Fibroblast of peridontal ligament (primary cell): ENCODE measurements at regions not wholly inside any gene's neighbourhood (a gene's known extent, or its start where the extent isn't known, plus 50 kb on each side); places are given as distances from the start of the nearest gene placed in this dataset.

Source experiments
- DNase-seq: peaks from one replicate; pipeline ENCODE4 v3.0.0-alpha.2; 2010; ENCODE audit errors: extremely low read depth

DNA sequence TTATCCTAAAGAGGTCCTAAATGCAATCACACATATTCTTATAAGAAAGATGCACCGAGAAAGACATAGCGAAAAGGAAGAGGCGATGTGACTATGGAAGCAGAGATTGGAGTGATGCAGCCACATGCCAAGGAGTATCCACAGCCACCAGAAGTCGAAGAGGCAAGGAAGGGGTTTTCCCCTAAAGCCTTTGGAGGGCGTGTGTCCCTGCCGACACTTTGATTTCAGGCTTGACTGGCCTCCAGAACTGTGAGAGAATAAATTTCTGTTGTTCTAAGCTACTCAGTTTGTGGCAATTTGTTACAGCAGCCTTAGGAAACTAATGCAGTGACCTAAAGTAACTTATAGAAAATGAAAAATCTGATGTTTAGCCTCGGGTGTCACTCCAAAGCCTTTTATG is 179.5 kb upstream of the CITED2 start:
- no peak for DNase-seq

GRCh38 chr6:139551376-139551775 is 176.9 kb upstream of the CITED2 start:
- no peak for DNase-seq

- DNase-seq = no peak
These were observed 175.9 kb upstream of the CITED2 start for GRCh38 chr6:139550361-139550760.

GRCh38 chr6:139549561-139550070 is 175.2 kb upstream of the CITED2 start:
- no peak for DNase-seq

- DNase-seq = no peak
These were observed 173.4 kb upstream of the CITED2 start for GRCh38 chr6:139547804-139548203.

- peak; percentile 69 for DNase-seq
These were observed 172.8 kb upstream of the CITED2 start for GRCh38 chr6:139547122-139547776.

GRCh38 chr6:139546106-139546472 is 171.6 kb upstream of the CITED2 start:
- DNase-seq = no peak

DNA sequence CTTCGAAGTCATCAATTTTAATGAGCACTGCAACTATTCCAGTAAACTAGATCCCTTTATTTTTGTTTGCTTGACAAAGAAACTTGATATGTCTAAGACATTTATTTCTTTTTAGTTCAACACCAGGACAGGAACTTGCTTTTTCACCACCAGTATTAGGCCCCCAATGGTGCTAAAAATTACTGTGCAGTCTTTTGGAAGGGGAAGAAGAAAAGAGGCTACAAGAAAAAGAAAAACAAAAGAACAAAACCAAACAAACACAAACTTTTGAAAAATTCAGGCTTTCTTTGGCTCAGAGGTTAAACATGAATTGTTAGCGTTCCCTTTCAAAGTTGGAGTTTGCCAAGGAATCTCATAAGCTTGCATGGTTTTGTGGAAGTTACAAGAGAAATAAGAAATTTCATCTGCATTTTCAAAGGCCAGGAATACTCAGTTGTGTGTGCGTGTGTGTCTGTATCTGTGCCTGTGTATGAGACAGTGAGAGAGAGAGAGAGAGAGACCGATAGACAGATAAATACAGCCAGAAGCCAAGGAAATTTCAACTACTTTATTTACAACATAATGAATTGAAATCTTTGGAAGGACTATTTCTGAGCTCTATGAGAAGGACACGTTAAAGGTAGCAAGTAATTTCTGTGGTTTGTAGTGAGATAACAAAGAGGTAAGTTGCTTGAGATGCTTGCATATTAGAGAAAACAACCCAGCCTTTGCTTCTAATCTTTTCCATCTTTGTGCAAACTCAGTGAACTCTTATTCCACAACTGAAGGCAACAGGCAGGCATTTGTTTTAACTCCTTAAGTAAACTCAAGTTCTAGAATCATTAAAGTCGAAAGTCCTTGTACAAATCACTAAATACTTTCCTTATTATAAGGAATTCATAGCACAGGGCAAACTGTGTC is 171.0 kb upstream of the CITED2 start:
- DNase-seq = peak; percentile 52

- DNase-seq = no peak
These were observed 170.2 kb upstream of the CITED2 start for GRCh38 chr6:139544701-139545057.

- no peak for DNase-seq
These were observed 167.9 kb upstream of the CITED2 start for GRCh38 chr6:139542351-139542750.

DNA sequence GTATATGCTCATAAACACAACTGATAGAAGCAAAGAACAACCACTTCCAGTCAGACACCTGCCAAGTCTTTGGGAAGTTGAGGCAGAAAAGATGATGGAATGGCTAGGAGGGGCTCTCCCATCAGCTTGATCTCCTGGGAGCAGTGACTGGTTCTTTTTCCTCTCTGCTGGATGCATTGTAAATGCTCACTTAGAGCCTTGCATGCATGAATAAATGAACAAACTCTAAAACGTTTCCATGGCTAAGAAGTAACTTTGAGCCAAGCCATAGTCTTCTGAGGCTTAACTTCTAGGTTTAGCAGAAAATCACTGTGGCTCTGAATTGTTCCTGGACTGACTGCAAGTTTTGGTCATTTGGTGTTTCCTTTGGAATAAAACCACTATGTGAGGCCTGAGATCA is 166.4 kb upstream of the CITED2 start:
- DNase-seq = no peak

- peak; percentile 73 for DNase-seq
These were observed 165.8 kb upstream of the CITED2 start for GRCh38 chr6:139540276-139540675.

- DNase-seq = peak; percentile 94
These were observed 165.4 kb upstream of the CITED2 start for GRCh38 chr6:139539852-139540251.

DNA sequence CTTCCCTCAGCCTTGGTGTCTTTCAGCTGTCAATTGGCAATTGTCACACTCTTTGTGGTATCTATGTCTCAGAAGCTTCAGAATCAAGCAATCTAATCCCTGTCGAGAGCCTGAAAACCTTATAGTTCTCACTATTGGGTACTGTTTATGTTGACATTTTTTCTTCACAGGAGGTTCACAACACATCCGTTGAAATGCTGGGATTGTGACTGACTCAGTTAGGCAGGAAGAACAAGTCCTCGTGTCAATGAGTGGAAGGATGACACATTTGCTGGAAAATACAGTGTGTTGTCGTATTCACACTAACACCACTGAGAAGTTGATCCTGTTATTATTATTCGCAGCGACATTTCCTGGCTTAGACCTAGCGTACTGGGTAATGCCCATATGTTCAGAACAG is 163.9 kb upstream of the CITED2 start:
- no peak for DNase-seq

DNA sequence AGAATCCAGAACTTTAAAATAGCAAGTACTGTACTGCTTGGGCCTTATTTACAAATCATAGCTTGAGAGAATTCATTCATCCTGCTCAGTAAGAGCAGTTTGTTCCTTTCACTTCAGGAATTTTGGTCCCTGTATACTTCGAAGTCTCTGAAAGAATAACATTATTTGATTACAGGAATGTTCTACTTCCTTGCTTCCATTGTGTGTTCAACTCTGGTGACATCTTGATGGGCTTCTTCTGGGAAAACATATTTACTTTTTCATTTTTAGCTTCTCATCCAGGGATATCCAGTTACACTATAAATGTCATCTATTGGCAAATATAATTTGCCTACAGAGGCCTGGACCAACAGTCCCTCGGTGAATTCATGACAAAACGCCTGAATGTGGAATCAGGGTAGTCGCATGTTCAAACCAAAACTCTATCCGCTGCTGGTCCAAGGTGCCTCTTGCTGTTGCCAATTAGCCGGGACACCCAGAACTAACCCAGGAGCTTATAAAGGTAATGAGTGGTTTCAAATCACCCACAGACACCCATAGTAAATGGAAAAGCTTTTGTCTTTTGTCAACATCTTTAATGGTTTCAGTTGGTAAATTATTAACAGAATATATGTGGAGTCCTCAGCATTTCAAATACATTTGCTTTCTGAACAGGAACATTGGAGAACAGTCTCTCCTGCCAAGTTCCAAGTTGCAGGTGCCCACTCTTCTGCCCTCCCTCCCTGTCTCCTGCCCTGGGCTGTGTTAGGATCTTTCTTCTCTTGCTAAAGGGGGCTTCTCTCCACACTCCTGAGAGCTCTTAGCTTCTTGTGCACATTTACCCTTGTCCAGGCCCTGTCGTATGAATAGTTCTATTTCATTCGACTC is 162.5 kb upstream of the CITED2 start:
- DNase-seq = peak; percentile 62

DNA sequence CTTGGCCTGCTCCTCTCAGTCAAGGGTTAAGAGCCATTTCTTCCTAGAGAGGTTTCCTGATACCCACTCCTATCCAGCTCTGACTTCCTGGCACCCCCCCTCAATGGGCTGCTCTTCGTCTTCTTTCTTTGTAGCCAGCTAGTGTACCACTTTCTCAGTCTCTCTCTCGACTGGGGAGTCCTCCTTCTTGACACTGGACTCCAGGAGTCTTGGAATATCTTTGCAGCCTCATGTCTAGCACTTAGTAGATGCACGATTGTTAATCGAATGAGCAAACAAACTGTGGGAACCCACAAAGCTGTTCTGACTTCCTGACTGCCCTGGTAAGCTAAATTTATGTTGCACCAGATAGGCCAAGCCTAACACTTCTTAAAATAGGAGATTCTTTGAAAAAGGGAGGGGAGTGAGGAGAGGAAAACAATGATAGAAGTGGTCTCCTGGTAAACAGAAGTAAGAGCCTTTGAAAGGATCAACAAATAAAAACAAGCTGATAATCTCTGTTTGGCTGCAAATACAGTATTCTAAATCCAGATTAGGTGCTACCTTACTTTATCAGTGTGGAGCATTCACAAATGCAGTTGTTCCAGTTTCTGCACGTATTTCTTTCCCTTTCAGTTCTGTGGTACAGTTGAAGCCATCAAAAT is 160.1 kb upstream of the CITED2 start:
- DNase-seq = no peak

- peak; percentile 85 for DNase-seq
These were observed 159.4 kb upstream of the CITED2 start for GRCh38 chr6:139533573-139534471.

DNA sequence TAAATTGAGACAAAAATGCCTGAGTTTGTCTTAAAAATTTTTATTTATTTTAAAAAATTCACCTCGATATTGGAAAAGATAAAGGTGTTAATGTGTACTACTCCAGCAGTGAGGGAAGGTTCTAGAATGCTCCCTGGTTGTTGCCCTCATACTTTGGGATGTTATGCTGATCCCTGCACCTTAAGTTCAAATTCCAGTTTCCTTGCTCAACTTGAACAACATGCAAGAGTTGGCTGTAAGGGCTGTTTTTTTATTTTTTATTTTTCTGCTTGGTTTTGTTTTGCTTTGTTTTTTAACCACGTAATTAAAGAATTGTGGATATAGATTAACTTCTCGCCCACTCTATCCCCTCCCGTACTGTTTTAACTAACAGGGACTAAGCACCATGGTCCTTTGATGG is 158.7 kb upstream of the CITED2 start:
- peak; percentile 25 for DNase-seq

DNA sequence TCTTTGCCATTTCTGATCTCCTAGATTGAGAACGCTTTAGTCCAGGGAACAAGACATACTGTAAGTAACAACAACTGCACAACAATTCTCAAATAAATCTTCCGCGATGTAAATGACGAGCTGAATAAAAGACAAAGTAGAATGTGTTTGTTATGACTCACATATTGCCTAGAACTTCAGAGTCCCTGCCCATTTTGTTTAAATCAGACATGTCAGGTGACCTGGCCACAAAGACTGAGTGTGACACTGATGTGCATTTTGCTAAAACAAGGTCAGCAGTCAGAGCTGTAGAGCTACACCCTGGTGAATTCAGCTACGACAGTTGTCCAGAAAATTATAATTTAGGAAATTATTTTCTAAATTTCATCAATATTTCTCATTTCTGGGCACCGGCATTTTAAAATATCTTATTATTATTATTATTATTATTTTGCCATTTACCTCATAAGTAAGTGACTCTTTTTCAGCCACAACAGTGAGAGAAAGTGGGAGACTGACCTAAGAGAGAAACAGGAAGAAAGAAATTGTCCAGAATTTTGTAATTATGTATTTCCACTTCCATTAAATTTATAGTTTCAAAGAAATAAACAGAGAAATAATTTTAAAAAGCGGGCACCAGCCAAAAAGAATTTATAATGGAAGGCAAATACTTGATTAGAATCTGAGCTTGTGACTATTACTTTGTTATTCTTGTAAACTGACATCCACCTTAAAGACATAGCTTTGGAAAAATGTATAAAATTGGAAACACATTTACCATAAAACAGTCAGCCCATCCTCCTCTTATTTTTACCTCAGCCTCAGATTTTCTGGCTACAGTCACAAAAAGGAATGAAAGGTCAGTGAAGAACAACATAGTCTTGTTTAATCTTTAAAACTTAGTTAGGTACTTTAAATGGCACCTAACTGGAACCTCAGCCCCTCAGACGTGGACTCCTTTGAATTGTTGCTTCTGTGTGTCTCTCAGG is 157.0 kb upstream of the CITED2 start:
- peak; percentile 56 for DNase-seq
